K562 (cell line): ENCODE measurements at regions not wholly inside any gene's neighbourhood (a gene's known extent, or its start where the extent isn't known, plus 50 kb on each side); places are given as distances from the start of the nearest gene placed in this dataset.

Experiments
- ATAC-seq: fragments of 200-7000 bp; cut with Tn5 transposase; 3 replicates; pipeline ENCODE4 v1.9.1; 2020; ENCODE audit warnings: moderate library complexity
- BruUV-seq: library from RNA; stranded (reverse); fragments of 400-500 nt; replicated peaks from 2 replicates; lab custom pipeline; 2021; lab: Mats Ljungman, UMichigan
- CTCF ChIA-PET: fragments of 300-600 bp; formaldehyde crosslinking; extraction: SDS; loops from one replicate; lab custom pipeline; 2021; ENCODE audit warnings: low intra/inter-chr PET ratio; lab: Yijun Ruan, JAX
- POLR2A ChIA-PET: fragments of 300-600, 350-650 bp; sonication (Branson Sonifier 250); formaldehyde crosslinking; extraction: SDS; loops from one replicate; lab custom pipeline; 2021; ENCODE audit warnings: antibody characterized with exemption, inconsistent platforms; lab: Yijun Ruan, JAX
- DNase-seq, 4 experiments: peaks; one replicate each; pipeline versions ENCODE4 v3.0.0 to v3.0.0-alpha.2; 2011 to 2018; ENCODE audit warnings: low spot score in 3 of 4, mixed read lengths in 3 of 4; ENCODE audit errors: extremely low read depth in 1 of 4
- FAIRE-seq: peaks from 2 replicates; lab custom pipeline; 2011; peaks lifted over from hg19 to GRCh38; lab: Jason Lieb, UNC
- H2AFZ ChIP-seq: 2 replicates; pipeline ENCODE4 v1.6.0; 2011; ENCODE audit warnings: low read depth, low read length, control low read depth, inconsistent platforms
- H3K27ac ChIP-seq: fragments of 200-600 bp; 3 replicates; pipeline ENCODE4 v1.8.0; 2011; ENCODE audit warnings: low read depth, mild to moderate bottlenecking, control low read depth, inconsistent platforms, low read length, moderate library complexity, mixed read lengths; ENCODE audit errors: extremely low read depth
- H3K27me3 ChIP-seq, 2 experiments: fragments of 300-600 bp in 1 of 2; 2 replicates in 1 of 2; 3 replicates in 1 of 2; pipeline versions ENCODE4 v1.6.0 to v1.8.0; 2011; ENCODE audit warnings: inconsistent platforms in 2 of 2, low read length in 2 of 2, mild to moderate bottlenecking in 1 of 2, mixed read lengths in 1 of 2, moderate library complexity in 1 of 2; ENCODE audit not compliant: control insufficient read depth in 2 of 2, insufficient read depth in 2 of 2
- H3K36me3 ChIP-seq: fragments of 300-600 bp; 3 replicates; pipeline ENCODE4 v1.8.0; 2011; ENCODE audit warnings: mild to moderate bottlenecking, low read length, inconsistent platforms; ENCODE audit not compliant: control insufficient read depth, insufficient read depth
- H3K4me1 ChIP-seq, 2 experiments: fragments of 200-600 bp in 1 of 2; replicated peaks in 1 of 2; 2 replicates in 1 of 2; 3 replicates in 1 of 2; pipeline versions ENCODE4 v1.5.1 to v1.8.0; 2011; ENCODE audit warnings: inconsistent platforms in 2 of 2, low read length in 2 of 2, mild to moderate bottlenecking in 1 of 2, mixed read lengths in 1 of 2, moderate library complexity in 1 of 2; ENCODE audit not compliant: control insufficient read depth in 2 of 2, insufficient read depth in 2 of 2
- H3K4me2 ChIP-seq: 2 replicates; pipeline ENCODE4 v1.6.1; 2011; ENCODE audit warnings: low read length, control low read depth, inconsistent platforms, mixed read lengths; ENCODE audit not compliant: insufficient read depth
- H3K4me3 ChIP-seq: fragments of 200-600 bp; sonication (generic), shearing (Covaris generic); 2 replicates; pipeline ENCODE4 v1.5.1; 2016; ENCODE audit warnings: control low read depth, inconsistent platforms
- H3K79me2 ChIP-seq: fragments of 200-600 bp; 3 replicates; pipeline ENCODE4 v1.8.0; 2011; ENCODE audit warnings: low read length, inconsistent platforms; ENCODE audit not compliant: control insufficient read depth, insufficient read depth
- H3K9ac ChIP-seq, 2 experiments: 2 replicates each; pipeline versions ENCODE4 v1.6.0 to v1.6.1; 2011; ENCODE audit warnings: low read depth in 2 of 2, low read length in 2 of 2, control low read depth in 1 of 2, inconsistent platforms in 1 of 2, mild to moderate bottlenecking in 1 of 2, mixed read lengths in 1 of 2; ENCODE audit not compliant: insufficient read depth in 1 of 2
- H3K9me1 ChIP-seq: one replicate; pipeline ENCODE4 v1.6.0; 2011; ENCODE audit warnings: inconsistent platforms, mild to moderate bottlenecking, low read length, moderate library complexity; ENCODE audit not compliant: control insufficient read depth, insufficient read depth
- H3K9me3 ChIP-seq: replicated peaks from 2 replicates; pipeline ENCODE4 v1.5.1; 2011; ENCODE audit warnings: low read depth, low read length, inconsistent platforms; ENCODE audit not compliant: control insufficient read depth, insufficient read depth
- H4K20me1 ChIP-seq: replicated peaks from 2 replicates; pipeline ENCODE4 v1.6.1; 2011; ENCODE audit warnings: low read length, inconsistent platforms, mixed read lengths; ENCODE audit not compliant: control insufficient read depth, insufficient read depth
- ADNP ChIP-seq: fragments of 200-800 bp; sonication (Bioruptor generic); IDR thresholded peaks from 2 replicates; pipeline ENCODE4 v1.6.1; 2016; ENCODE audit warnings: missing genetic modification characterization, missing compliant biosample characterization
- MYC ChIP-seq, 2 experiments: fragments of 250-450 bp in 1 of 2; sonication (Bioruptor Pico) in 1 of 2; IDR thresholded peaks; 2 replicates each; pipeline versions ENCODE4 v1.5.1 to v1.6.1; 2012 to 2021; ENCODE audit warnings: low read depth in 2 of 2, borderline replicate concordance in 1 of 2, improper control_type of control experiment in 1 of 2, low read length in 1 of 2, mild to moderate bottlenecking in 1 of 2, moderate library complexity in 1 of 2
- NBN ChIP-seq: fragments of 450-650 bp; IDR thresholded peaks from 2 replicates; pipeline ENCODE4 v1.6.1; 2016; ENCODE audit warnings: low read depth, mild to moderate bottlenecking
- NONO ChIP-seq, 2 experiments: fragments of 200-400 bp in 1 of 2; fragments of 450-650 bp in 1 of 2; formaldehyde crosslinking in 1 of 2; IDR thresholded peaks; 2 replicates each; pipeline ENCODE4 v1.6.1; 2017; ENCODE audit warnings: low read depth in 2 of 2, mild to moderate bottlenecking in 2 of 2, moderate library complexity in 2 of 2, low read length in 1 of 2
- TAF15 ChIP-seq: fragments of 200-400 bp; formaldehyde crosslinking; IDR thresholded peaks from 2 replicates; pipeline ENCODE4 v1.6.1; 2017; ENCODE audit warnings: mild to moderate bottlenecking, low read depth, low read length, moderate library complexity
- ZNF551 ChIP-seq: fragments of 250-450 bp; sonication (Bioruptor Pico); IDR thresholded peaks from 2 replicates; pipeline ENCODE4 v1.5.0; 2021; ENCODE audit warnings: mild to moderate bottlenecking, moderate library complexity
- WGBS: fragments of 100-300 bp; shearing (Covaris generic); methylation state at CpG from one replicate; pipeline ENCODE4 v1.1.6; 2016; ENCODE audit warnings: low coverage, mixed read lengths; ENCODE audit not compliant: insufficient coverage; ENCODE audit errors: missing lambda C conversion rate; 5-methylcytosine and 5-hydroxymethylcytosine counted together
- in situ Hi-C: fragments of 300-500 bp; cut with MboI; formaldehyde crosslinking; loops from 4 replicates; pipeline ENCODE4 v1.15.0; 2018; ENCODE audit warnings: inconsistent platforms, mixed read lengths
- intact Hi-C: fragments of 100-400 bp; cut with micrococcal nuclease; formaldehyde crosslinking; loops from 2 replicates; pipeline ENCODE4 v1.14.2; 2022
- TF ChIP-seq, protein P1 (sequence below): fragments of 450-650 bp; formaldehyde crosslinking; IDR thresholded peaks from 2 replicates; pipeline ENCODE4 v1.4.0; 2022; ENCODE audit warnings: mild to moderate bottlenecking, moderate library complexity
- TF ChIP-seq, protein P2 (sequence below): IDR thresholded peaks from 2 replicates; pipeline ENCODE4 v1.6.1; 2014; ENCODE audit warnings: antibody characterized with exemption
- TF ChIP-seq, protein P3 (sequence below): fragments of 450-650 bp; IDR thresholded peaks from 2 replicates; pipeline ENCODE4 v1.6.1; 2016; ENCODE audit warnings: mild to moderate bottlenecking
- TF ChIP-seq, protein P4 (sequence below): sonication (generic); formaldehyde crosslinking; IDR thresholded peaks from 2 replicates; pipeline ENCODE4 v1.8.0; 2022; ENCODE audit warnings: mild to moderate bottlenecking, missing genetic modification reagents

DNA sequence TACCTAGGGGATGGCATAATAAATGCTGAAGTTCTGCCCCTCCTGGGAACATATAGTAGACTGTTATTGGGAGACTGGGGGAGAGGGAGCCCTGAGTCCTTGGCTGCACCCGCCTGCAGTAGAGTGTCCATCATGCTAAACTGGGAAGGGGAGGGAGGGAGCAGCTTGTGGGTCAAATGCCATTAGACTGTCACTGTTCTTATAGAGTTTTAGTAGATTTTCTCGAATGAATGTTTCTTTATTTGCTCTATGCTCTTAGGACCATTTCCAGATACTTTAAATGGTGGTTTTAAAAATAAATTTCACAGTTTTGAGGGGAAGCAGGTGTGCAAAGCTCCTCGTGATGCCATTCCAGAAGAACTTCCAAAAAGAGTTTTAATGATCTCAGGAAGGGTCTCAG lies 111.6 kb upstream of the USP9X start (continued):
- TF ChIP-seq, protein P1, sequence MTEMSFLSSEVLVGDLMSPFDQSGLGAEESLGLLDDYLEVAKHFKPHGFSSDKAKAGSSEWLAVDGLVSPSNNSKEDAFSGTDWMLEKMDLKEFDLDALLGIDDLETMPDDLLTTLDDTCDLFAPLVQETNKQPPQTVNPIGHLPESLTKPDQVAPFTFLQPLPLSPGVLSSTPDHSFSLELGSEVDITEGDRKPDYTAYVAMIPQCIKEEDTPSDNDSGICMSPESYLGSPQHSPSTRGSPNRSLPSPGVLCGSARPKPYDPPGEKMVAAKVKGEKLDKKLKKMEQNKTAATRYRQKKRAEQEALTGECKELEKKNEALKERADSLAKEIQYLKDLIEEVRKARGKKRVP (CRISPR knock-in tag) = no peak
- no peak for TF ChIP-seq ADNP (tag)
- TF ChIP-seq, protein P2, sequence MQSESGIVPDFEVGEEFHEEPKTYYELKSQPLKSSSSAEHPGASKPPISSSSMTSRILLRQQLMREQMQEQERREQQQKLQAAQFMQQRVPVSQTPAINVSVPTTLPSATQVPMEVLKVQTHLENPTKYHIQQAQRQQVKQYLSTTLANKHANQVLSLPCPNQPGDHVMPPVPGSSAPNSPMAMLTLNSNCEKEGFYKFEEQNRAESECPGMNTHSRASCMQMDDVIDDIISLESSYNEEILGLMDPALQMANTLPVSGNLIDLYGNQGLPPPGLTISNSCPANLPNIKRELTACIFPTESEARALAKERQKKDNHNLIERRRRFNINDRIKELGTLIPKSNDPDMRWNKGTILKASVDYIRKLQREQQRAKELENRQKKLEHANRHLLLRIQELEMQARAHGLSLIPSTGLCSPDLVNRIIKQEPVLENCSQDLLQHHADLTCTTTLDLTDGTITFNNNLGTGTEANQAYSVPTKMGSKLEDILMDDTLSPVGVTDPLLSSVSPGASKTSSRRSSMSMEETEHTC = no peak

DNA sequence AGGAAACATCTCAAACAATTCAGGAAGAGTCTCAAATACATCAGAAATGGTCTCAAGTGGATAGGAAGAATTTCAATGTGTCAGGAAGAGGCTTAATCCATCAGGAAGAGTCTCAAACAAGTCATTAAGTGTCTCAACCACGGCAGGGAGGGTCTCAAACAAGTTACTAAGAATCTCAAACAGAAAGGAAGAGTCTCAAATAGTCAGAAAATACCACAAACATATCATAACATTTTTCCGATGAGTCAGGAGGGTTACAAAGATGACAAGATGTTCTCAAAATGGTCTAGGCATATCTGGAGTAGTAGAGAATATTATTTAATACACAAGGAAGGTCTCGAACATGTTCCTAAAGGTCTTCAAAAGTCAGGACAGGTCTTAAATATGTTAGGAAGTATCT lies 109.3 kb upstream of the USP9X start:
- no peaks in the 10 kb centered on the region for H4K20me1 ChIP-seq
- no peaks in the 10 kb centered on the region; a peak in 1 of 5 replicates for H3K4me1 ChIP-seq
- ChIA-PET CTCF (no interaction called here), POLR2A (no interaction called here)
- H2AFZ ChIP-seq = peak overlapping the region; percentile 68
- intact Hi-C loops = no loop called here
- TF ChIP-seq NBN (no peak), ZNF551 (CRISPR knock-in tag) (no peak), NONO (IDR thresholded peaks at IDR 0.05; ENCODE audit: low read depth in 2 of 2, low read length in 1 of 2) (no peak), TAF15 (no peak), MYC (IDR thresholded peaks at IDR 0.05; ENCODE audit: low read depth, low read length) (no peak), MYC (CRISPR knock-in tag; IDR thresholded peaks at IDR 0.05; ENCODE audit: borderline replicate concordance, low read depth) (no peak)
- TF ChIP-seq, protein P3, sequence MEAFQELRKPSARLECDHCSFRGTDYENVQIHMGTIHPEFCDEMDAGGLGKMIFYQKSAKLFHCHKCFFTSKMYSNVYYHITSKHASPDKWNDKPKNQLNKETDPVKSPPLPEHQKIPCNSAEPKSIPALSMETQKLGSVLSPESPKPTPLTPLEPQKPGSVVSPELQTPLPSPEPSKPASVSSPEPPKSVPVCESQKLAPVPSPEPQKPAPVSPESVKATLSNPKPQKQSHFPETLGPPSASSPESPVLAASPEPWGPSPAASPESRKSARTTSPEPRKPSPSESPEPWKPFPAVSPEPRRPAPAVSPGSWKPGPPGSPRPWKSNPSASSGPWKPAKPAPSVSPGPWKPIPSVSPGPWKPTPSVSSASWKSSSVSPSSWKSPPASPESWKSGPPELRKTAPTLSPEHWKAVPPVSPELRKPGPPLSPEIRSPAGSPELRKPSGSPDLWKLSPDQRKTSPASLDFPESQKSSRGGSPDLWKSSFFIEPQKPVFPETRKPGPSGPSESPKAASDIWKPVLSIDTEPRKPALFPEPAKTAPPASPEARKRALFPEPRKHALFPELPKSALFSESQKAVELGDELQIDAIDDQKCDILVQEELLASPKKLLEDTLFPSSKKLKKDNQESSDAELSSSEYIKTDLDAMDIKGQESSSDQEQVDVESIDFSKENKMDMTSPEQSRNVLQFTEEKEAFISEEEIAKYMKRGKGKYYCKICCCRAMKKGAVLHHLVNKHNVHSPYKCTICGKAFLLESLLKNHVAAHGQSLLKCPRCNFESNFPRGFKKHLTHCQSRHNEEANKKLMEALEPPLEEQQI = no peak
- TF ChIP-seq, protein P4, sequence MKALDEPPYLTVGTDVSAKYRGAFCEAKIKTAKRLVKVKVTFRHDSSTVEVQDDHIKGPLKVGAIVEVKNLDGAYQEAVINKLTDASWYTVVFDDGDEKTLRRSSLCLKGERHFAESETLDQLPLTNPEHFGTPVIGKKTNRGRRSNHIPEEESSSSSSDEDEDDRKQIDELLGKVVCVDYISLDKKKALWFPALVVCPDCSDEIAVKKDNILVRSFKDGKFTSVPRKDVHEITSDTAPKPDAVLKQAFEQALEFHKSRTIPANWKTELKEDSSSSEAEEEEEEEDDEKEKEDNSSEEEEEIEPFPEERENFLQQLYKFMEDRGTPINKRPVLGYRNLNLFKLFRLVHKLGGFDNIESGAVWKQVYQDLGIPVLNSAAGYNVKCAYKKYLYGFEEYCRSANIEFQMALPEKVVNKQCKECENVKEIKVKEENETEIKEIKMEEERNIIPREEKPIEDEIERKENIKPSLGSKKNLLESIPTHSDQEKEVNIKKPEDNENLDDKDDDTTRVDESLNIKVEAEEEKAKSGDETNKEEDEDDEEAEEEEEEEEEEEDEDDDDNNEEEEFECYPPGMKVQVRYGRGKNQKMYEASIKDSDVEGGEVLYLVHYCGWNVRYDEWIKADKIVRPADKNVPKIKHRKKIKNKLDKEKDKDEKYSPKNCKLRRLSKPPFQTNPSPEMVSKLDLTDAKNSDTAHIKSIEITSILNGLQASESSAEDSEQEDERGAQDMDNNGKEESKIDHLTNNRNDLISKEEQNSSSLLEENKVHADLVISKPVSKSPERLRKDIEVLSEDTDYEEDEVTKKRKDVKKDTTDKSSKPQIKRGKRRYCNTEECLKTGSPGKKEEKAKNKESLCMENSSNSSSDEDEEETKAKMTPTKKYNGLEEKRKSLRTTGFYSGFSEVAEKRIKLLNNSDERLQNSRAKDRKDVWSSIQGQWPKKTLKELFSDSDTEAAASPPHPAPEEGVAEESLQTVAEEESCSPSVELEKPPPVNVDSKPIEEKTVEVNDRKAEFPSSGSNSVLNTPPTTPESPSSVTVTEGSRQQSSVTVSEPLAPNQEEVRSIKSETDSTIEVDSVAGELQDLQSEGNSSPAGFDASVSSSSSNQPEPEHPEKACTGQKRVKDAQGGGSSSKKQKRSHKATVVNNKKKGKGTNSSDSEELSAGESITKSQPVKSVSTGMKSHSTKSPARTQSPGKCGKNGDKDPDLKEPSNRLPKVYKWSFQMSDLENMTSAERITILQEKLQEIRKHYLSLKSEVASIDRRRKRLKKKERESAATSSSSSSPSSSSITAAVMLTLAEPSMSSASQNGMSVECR = no peak
- in situ Hi-C loops = no loop called here
- H3K79me2 ChIP-seq = no peaks in the 10 kb centered on the region
- no peaks in the 10 kb centered on the region for H3K36me3 ChIP-seq
- no peak overlapping the region for H3K4me3 ChIP-seq
- FAIRE-seq (no peak), ATAC-seq (no peak), DNase-seq (no peak)
- no TSS peak for BruUV-seq
- no peaks in the 10 kb centered on the region for H3K27me3 ChIP-seq
- H3K9me1 ChIP-seq = no peaks in the 10 kb centered on the region
- H3K9me3 ChIP-seq = no peaks in the 10 kb centered on the region; the same call in 1 of the 2 replicates
- H3K4me2 ChIP-seq = no peak overlapping the region
- WGBS = 7% methylated on average over 3 of the region's 3 CpGs
- no peak overlapping the region for H3K27ac ChIP-seq
- no peak overlapping the region for H3K9ac ChIP-seq
